CD4-positive, alpha-beta T cell treated with Interleukin-15 for 1 hour (primary cell): ENCODE measurements at regions not wholly inside any gene's neighbourhood (a gene's known extent, or its start where the extent isn't known, plus 50 kb on each side); places are given as distances from the start of the nearest gene placed in this dataset.
A peak's percentile ranks its signal among the peaks of the same experiment; 100 is the strongest.
"Not testable (repeated sequence)": the region's sequence is repeated elsewhere in the genome, so short reads cannot be mapped to it uniquely, and the experiment has no call there.

ENCODE experiments used
- DNase-seq: peaks from one replicate; pipeline ENCODE4 v3.0.0-alpha.2; 2020

DNA sequence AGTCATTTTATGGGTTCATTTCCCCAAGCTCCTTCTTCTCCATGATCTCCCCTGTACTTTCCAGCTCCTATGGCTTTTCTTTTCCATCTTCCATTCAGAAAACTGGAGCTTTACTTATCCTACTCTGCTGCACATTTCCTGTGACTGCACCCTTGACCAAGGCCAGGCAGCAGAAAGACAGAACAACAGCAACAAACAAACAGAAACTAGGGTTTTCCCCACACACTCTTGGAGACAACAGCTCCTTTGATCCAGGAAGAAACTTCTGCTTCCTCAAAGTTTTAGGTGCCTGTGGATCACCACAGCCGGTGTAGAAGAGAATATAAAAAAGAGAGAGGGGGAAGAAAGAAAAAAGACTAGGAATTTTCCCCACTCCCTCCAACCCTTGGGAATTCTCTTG, 342.3 kb upstream of the CFAP20DC start:
- DNase-seq = no peak

GRCh38 chr3:59391131-59391530, 341.3 kb upstream of the CFAP20DC start:
- DNase-seq = no peak

- no peak for DNase-seq
Observed at GRCh38 chr3:59388555-59389270, 338.9 kb upstream of the CFAP20DC start.

DNA sequence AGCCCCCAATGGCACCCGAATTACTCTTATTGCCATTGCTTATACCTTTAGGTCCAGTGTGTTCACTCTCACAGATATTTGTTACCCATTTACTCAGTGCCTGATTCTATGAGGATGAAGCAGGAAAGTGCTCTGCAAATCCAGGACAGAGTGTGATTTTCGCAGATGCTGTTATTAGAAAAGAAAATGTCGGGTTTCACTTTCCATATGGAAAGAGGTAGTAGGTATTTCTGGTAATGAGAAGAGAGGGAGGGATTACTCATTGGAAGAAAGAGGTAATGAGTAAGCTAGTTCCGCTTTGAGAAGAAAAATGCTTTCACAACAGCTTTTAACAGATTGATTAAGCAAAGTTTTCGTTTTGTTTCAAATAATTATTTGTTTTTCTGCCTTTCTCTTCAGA, 336.3 kb upstream of the CFAP20DC start:
- no peak for DNase-seq

DNA sequence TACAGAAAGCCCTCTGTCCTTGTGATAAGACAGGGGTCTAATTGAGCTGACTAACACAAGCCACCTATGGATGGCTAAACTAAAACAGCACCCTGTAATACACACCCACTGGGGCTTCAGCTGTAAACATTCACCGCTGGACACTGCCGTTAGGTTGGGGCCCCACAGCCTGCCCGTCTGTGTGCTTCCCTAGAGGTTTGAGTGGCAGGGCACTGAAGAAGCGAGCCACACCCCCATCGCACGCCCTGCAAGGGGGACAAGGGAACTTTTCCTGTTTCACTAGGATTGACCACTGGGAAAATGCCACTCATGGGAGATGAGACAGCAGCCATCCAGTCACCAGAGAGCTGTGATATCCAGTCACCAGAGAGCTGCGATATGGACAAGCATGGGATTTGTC, 335.7 kb upstream of the CFAP20DC start:
- DNase-seq = no peak

DNA sequence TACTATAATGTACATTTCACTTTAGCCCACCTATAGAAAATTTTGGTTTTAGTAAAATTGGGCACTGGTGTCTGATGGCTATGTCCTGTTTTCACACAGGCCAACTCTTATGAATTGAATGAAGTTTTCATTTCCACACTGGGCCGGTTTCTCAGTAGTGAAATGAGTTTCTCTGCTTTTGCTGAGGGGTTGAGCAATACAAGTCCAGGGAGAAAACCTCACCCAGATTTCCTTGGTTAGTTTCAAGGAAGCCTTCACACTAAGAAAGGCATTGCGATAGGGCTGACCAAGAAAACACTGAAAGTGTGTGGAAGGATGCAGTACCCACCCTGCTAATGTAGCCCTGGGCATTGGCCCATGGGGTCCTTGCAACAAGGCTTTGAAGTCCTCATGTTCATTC, 331.5 kb upstream of the CFAP20DC start:
- no peak for DNase-seq

DNA sequence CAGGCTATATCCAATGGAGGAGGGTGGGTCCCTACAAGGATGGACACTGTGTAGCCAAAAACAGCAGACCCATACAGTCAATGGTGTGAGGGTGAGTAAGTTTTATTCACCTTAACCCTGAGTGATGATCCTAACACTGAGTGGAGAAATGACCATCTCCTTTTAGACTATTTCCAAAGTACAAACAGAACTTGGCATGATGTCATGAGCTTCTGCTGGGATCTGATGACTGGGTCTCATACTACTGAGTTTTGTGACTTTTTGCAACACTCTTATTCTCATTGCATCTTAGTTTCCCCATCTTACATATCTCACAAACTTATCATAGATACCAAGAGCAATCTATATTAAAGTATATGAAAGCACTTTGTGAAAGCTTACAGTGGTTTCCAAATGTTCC, 330.3 kb upstream of the CFAP20DC start:
- no peak for DNase-seq

GRCh38 chr3:59374818-59375211, 325.0 kb upstream of the CFAP20DC start:
- DNase-seq = peak; percentile 22

- no peak for DNase-seq
Observed at GRCh38 chr3:59374091-59374817, 324.4 kb upstream of the CFAP20DC start.

- DNase-seq = no peak
Observed at GRCh38 chr3:59372346-59372745, 322.5 kb upstream of the CFAP20DC start.

- no peak for DNase-seq
Observed at GRCh38 chr3:59368900-59369675, 319.3 kb upstream of the CFAP20DC start.

- DNase-seq = no peak
Observed at GRCh38 chr3:59367150-59367549, 317.3 kb upstream of the CFAP20DC start.

DNA sequence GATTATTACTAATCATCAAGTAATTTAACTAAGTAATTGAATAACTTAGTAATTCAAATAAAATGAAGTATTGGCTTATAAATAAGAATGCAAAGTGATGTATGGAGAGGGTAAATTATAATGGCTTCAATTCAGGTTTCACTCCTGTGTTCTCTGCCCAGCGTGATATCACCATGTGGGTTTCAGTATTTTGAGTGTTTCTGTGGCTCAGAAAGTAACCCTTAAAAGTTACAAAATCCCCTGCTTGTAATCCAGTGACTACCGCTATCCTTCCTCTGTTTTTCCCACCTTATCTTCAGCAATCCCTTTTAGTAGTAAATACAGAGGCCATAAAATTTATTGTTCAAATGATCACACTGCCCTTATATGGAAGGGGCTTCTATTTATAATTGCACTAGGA, 316.4 kb upstream of the CFAP20DC start:
- DNase-seq = no peak

DNA sequence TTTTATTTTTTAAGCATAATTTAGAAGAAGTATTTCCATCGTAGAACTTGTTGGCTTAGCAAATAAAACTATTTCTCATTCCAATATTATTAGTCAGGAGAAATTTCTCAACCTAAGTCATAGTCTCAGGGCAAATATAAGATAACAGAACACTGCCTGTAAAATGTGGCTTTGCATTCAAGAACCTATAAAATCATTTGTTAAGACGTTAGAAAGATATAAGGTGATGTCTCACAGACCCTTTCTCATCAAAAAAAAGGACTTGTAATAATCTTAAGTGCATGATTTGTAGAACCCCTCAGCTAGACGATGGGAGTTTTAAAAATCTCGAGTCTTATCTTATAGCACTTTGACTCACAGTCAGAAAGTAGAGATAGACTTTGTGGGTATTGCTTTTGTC, 314.7 kb upstream of the CFAP20DC start:
- DNase-seq = no peak

- DNase-seq = not testable (repeated sequence)
Observed at GRCh38 chr3:59360312-59360711, 310.5 kb upstream of the CFAP20DC start.

- no peak for DNase-seq
Observed at GRCh38 chr3:59341459-59341858, 291.6 kb upstream of the CFAP20DC start.

GRCh38 chr3:59339818-59340217, 290.0 kb upstream of the CFAP20DC start:
- no peak for DNase-seq

DNA sequence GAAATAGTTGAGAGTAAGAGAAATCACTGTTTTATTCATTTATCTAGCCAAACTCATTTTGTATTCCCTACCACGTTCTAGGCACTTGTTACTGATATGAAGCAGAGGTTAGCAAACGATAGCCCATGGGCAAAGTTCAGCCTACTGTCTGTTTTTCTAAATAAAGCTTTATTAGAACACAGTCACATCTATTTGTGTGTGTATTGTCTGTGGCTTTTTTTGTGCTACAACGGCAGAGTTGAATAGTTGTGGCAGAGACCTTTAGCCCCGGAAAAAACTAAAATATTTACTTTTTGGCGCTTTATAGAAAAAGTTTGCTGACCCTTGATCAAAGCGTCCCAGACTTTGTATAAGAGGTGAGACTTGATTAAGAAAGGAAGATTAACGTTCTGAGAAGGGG, 289.1 kb upstream of the CFAP20DC start:
- no peak for DNase-seq

GRCh38 chr3:59335338-59335737, 285.5 kb upstream of the CFAP20DC start:
- no peak for DNase-seq

- DNase-seq = no peak
Observed at GRCh38 chr3:59334585-59334984, 284.8 kb upstream of the CFAP20DC start.

- no peak for DNase-seq
Observed at GRCh38 chr3:59327376-59327808, 277.6 kb upstream of the CFAP20DC start.

GRCh38 chr3:59326246-59327024, 276.6 kb upstream of the CFAP20DC start:
- no peak for DNase-seq
